G401.6 (cell line): ENCODE measurements at regions not wholly inside any gene's neighbourhood (a gene's known extent, or its start where the extent isn't known, plus 50 kb on each side); places are given as distances from the start of the nearest gene placed in this dataset.
"Not testable (repeated sequence)": the region's sequence is repeated elsewhere in the genome, so short reads cannot be mapped to it uniquely, and the experiment has no call there.

Experiments
- FAIRE-seq: peaks from 2 replicates; lab custom pipeline; 2012; peaks lifted over from hg19 to GRCh38; lab: Jason Lieb, UNC

DNA sequence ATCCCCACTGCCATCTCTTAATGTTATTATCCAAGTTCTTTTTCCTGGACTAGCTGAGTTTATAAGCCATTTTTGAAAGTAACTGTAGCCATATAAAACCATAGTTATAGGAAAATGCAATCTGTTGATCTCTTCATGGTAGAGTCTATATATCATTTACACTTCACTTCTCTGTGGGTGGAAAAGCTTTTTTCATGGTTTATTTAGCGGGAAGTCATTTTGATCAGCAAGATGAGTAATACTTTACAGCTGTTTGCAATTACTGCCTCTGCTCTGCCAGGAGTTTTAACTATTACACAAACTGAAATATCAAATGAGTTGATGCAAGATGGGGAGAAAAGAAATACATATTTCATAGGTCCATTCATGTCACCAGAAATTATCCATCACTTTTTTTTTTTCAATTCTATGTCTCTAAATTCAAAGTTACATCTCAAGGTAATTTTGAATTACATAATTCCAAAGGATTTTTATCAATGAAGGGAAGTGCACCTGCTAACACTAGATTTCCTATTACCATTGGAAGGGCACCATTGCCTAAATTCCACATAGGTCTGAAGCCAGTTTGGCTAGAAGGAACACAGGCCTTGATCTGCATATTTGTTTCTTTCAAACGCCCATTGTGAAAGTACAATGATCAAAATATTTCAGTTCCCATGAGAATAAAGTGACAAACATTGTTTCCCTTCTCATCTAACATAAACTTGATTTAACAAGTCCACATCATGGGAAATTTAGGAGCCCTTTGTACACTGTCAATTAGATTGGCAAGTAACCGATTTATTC lies 296.7 kb downstream of the ZNF326 start:
- no peak for FAIRE-seq

DNA sequence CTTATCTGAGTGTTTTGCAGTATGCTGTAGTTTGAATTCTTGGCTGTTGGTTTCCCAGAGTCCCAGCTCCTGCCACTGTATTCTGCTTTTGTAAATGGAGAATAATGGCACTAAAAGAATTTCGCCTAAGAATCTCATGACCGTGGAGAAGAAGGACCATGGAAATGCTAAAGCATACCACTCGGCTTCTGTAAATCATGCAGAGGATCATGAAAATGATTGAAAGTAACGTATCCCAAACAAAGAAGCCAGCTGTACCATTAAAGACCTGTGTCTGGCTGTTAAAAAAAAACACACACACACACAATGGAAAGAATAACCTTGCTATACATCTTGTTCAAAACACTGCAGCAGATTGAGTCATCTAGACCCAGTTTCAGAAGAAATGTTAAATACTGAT lies 287.9 kb downstream of the ZNF326 start:
- FAIRE-seq = no peak

- not testable (repeated sequence) for FAIRE-seq
Measured at GRCh38 chr1:90281886-90282285, 287.0 kb downstream of the ZNF326 start.

DNA sequence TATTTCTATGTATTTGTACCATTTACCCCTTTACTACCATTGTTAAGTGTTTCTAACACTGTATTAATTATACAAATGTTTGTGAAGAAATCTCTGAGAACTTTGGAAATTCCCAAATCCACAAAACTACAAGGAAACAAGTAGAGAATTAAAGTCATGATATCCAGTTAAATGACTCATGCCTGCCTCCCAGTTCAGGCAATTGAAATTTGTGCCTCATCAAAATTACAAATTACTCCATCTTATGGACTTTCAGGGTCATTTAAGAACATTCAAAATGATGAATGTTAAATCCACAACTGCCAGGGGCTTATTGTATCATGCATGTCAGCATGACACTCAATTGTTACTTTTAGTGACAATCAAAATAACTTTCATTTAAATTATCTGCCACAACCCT lies 282.4 kb downstream of the ZNF326 start:
- no peak for FAIRE-seq

DNA sequence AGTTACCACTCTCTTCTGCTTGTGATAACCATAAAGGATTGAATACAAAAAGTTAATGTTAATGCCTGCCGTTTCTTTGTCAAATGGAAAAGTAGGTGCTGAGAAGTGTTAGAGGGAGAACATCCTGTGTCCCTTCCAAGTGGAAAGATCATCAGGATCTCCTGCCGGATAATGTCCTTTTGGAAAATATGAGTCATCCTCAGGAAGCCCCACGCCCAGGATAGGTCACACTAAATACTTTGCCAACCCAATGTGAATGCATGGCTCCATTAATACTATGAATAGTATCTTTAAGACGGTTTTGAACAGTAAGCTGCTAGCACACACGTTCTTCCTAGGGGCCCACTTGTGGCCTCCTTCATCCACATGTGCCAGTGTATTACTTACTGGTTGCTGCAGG lies 279.5 kb downstream of the ZNF326 start:
- no peak for FAIRE-seq

GRCh38 chr1:90273241-90273774 lies 278.4 kb downstream of the ZNF326 start:
- FAIRE-seq = no peak

GRCh38 chr1:90262791-90263190 lies 267.9 kb downstream of the ZNF326 start:
- FAIRE-seq = no peak

- FAIRE-seq = no peak
Measured at GRCh38 chr1:90262286-90262685, 267.4 kb downstream of the ZNF326 start.

DNA sequence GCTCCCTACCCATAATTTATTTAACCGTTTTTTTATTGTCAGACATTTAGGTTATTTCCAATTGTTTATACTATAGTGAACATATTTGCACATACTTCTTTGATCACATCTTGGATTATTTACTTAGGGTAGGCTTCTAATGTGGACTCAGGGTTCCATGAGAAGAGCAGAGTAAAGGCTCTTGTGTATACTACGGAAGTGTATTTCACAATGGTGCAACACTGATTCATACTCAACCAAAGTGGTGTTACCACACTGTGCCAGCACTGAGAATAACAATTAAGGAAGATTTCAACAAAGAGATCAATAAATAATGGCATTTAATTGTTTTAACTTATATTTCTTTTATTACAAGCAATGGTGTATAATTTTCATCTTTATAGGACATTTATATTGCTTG lies 251.2 kb downstream of the ZNF326 start:
- no peak for FAIRE-seq

DNA sequence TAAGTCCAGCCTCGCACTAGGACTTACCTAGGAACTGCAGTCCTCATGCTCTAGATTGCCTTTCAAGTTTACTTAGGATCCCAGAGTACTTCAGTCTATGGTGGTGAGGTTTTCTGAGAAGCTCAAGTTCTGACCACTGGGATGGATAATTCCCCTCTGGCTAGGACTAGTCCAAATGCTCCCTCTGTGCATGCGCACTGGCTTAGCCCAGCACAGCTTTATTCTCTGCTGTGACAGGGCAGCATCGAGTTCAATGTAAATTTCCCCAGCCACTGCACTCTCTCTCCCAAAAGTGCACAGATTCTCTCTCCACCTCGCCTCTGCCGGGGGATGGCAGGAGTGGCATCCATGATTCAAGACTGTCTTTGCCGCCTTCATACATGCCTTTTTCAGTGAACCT lies 241.6 kb downstream of the ZNF326 start:
- FAIRE-seq = no peak

- FAIRE-seq = no peak
Measured at GRCh38 chr1:90223401-90223800, 228.5 kb downstream of the ZNF326 start.

GRCh38 chr1:90220941-90221693 lies 226.2 kb downstream of the ZNF326 start:
- no peak for FAIRE-seq

- FAIRE-seq = no peak
Measured at GRCh38 chr1:90220496-90220895, 225.6 kb downstream of the ZNF326 start.

DNA sequence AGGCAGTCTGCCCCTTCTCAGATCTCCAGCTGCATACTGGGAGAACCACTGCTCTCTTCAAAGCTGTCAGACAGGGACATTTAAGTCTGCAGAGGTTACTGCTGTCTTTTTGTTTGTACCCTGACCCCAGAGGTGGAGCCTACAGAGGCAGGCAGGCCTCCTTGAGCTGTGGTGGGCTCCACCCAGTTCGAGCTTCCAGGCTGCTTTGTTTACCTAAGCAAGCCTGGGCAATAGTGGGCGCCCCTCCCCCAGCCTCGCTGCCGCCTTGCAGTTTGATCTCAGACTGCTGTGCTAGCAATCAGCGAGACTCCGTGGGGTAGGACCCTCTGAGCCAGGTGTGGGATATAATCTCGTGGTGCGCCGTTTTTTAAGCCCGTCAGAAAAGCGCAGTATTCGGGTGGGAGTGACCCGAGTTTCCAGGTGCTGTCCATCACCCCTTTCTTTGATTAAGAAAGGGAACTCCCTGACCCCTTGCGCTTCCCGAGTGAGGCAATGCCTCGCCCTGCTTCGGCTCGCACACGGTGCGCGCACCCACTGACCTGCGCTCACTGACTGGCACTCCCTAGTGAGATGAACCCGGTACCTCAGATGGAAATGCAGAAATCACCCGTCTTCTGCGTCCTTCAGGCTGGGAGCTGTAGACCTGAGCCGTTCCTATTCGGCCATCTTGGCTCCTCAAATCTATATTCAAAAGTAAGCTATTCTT lies 224.4 kb downstream of the ZNF326 start:
- FAIRE-seq = not testable (repeated sequence)

DNA sequence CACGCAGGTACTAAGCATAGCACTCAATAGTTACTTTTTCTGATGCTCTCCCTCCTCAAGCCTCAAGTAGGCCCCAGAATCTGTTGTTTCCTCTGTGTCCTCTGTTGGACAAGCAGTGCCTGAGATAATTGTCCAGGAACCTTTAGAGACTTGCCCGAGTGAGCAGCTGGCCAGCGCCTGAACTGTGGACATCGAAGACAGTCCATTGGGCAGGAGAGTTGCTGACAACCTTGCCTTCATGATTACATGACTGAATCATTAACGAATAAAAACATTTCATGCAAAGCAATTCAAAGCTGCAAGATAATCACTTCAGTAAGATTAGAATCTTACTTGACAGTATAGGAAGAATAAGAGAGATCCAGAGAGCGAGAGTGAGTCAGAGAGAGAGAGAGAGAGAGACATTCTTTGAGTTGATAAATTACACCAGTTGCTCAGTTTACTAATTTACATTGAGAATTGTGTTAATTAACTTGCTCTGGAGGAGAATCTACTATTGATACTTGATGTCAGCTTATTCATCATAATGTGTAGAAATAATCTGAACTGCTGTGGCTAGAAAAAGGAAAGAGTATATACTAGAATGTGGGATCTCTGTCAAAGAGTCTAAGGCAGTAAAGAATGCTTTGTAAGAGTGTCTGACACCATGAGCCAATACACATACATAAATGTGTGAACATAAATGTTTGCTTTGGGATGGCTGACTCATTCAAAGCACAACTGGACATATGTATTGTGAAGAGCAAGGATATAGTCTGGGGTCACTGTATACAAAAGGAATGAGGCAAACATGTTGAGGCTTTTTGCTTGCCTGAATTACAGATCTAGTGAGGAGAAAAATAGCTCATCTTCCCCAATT lies 216.0 kb downstream of the ZNF326 start:
- FAIRE-seq = no peak

DNA sequence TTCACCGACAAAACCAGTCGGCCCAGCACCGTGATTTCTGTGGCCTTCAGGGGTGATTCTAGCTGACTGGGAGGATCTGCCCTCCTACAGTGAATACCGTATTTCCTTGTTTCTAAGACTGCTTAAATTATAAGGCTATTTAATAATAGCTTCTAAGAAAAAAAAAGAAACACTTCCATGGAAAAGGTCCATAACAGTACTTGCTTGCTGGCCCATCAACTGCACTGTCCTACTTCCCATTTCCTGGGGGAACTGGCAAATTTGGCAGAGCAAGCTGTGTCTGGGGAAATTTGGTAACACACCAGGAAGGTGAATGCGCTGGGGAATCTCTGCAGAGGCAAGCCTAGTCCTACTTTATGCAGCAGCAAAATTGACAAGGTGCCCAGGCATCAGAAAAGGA lies 214.0 kb downstream of the ZNF326 start:
- no peak for FAIRE-seq

- FAIRE-seq = no peak
Measured at GRCh38 chr1:90206260-90206659, 211.3 kb downstream of the ZNF326 start.

DNA sequence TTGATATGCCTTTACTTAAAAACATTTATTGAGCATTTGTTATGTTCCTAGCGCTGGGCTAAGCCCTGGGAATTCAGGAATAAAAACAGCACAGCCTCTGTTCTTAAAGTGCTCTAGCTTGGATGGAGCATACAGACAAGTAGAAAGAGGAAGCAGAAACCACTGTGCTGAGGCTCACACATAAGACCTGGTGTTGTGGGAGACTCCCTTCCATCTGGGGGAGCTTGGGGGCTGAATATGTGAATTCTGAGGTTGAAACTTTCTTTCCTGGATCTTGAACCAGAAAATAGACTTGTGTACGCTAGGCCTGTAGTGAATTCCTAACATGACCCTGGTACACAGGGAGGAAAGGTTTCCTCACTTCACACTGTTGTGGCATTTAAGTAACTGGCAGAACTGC lies 209.9 kb downstream of the ZNF326 start:
- FAIRE-seq = no peak

- FAIRE-seq = no peak
Measured at GRCh38 chr1:90204023-90204590, 209.2 kb downstream of the ZNF326 start.

DNA sequence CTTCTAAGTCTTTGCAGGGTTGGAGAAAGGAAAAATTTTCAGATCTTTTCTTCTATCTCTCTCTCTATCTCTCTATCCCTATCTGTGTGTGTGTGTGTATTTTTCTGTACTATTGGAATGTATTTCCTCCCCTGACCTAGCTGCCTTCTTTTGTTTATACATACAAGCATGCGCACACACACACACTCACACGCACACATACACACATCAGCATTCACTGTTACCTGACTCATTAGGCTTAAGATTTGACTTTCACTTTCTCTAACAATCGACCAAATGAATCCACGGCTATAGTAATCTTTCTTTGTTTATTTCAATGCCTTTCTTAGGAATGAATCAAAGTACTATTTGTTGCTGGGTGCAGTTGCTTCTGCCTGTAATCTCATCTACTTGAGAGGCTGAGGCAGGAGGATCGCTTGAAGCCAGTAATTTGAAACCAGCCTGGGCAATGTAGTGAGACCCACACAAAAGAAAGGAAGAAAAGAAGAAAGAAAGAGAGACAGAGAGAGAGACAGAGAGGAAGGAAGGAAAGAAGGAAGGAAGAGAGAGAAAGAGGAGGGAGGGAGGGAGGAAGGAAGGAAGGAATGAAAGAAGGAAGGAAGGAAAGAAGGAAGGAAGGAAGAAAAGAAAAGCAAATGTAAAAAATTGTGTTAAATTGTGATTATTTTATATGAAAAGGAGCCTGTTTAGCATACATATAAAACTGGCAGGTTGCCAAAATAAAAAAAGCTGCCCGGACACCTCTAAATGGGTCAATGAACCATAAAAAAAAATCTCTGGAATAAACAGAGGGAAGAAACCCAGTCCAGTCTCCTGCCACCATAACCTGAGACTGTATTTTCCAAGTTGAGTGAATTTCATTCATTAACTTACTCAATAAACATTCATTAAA lies 206.8 kb downstream of the ZNF326 start:
- no peak for FAIRE-seq
